HG02759 (cell line): ENCODE measurements at regions not wholly inside any gene's neighbourhood (a gene's known extent, or its start where the extent isn't known, plus 50 kb on each side); places are given as distances from the start of the nearest gene placed in this dataset.

Source experiments
- ATAC-seq: cut with Tn5 transposase; IDR thresholded peaks from one replicate; pipeline ENCODE4 v1.9.1; 2021; ENCODE audit warnings: mild to moderate bottlenecking, moderate library complexity; ENCODE audit not compliant: unreplicated experiment

DNA sequence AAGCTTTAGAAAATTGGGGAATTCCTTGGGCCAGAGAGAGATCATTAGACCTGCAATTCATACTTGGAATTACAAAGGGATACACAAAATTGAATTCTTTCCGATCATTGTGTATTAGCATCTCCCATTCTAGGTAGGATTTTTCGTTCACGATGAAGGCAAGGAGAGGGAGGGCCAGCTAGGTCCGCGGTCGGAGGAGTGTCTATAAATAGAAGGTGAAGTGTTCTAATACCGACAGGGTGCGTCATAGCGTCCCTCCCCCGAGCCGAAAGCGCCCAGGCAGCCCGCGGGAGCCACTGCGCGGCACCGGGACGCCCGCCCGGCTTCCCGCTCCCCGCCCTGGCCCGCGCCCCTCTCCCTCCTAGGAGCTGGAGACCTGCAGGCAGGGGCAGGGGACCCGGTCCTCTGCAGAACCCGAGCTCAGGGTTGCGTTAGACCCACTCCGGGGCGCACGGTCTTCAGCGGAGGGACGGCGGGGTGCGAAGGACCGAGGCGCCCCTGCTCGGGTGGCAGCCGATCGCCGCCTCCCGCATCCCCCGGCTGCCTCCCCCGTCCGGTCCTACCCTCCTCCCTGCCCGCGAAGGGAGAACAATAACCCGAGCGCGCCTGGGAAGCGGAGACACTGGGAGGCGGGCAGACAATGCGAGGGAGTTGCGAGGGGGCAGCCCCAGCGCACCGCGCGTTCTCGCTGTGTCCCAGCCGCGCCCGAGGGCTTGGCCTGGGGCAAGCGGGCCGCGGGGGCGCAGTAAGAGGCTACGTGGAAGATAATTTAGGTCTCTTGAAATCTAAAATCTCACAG is 114.2 kb upstream of the SERTAD2 start:
- peak; percentile 90 for ATAC-seq

DNA sequence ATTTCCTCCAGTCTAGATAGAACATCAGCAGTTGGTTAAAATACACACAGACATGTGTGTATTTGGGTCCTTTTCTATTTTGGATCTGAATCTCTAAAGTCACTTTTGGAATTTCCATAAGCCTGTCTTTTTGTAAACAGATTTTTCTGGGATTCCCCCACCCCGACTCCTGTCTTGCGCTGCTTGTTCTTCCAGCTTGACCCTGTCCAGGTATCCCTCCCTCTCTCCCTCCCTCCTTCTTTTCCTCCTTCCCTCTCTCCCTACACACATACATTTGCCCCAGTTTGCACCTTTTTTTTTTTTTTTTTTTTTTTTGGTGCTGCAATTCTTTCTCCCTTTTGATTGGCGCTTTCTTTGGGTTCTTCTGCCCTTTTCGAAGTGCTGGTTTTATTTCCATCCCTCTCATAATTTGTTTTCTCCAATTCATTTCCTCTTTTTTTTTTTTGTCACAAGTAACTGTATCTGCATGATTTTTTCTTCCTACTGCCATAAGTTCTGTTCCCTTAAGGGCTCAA is 114.8 kb upstream of the SERTAD2 start:
- ATAC-seq: no peak

DNA sequence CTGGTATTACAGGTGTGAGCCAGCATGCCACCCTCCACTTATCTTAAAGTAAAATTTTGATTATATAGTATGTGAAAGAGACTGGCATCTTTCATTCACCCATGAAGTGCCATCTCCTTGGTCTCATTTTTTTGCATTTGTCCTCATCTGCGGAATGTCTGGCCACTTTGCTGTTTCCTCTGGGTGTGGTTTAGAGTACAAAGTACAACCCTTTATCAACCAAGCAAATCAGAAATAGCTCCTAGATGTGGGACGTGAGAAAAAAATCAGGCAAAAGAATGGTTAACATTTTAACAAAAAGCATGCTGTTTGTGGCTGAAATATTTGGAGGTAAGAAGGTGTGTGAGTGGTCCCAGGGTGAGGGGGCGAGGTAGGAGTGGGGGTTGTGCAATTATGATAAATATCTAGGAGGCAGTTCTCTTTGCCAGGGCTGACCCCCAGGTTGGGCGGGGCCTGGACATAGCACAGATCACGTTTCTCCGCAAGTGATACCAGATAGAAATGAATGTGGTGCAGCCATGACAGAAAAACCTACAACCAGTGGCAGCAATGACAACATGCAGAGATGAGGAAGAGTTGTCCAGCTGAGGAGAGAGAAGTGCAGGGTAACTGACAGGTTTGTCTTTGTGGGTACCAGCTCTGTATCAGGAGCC is 115.8 kb upstream of the SERTAD2 start:
- no peak for ATAC-seq

GRCh38 chr2:64770137-64770780 is 116.5 kb upstream of the SERTAD2 start:
- no peak for ATAC-seq

GRCh38 chr2:64770781-64771334 is 117.1 kb upstream of the SERTAD2 start:
- no peak for ATAC-seq

- ATAC-seq: no peak
These were observed 118.0 kb upstream of the SERTAD2 start for GRCh38 chr2:64771737-64772136.

- no peak for ATAC-seq
These were observed 119.9 kb upstream of the SERTAD2 start for GRCh38 chr2:64773461-64774118.

DNA sequence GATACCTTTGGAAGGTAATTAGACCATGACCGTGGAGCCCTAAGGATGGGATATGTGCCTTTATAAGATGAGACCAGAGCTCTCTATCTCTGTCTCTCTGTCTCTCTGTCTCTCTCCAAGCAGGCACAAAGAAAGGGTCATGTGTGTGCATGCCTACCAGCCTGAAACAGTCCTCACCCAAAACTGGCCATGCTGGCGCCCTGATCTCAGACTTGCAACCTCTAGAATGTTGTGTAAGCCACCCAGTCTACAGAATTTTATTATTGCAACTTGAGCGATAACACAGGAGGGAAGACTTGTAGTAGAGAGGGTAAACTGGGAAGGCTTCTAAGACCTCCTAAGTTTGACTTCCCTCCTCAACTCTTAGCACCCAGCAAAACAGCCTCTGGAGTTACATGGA is 124.1 kb upstream of the SERTAD2 start:
- no peak for ATAC-seq

DNA sequence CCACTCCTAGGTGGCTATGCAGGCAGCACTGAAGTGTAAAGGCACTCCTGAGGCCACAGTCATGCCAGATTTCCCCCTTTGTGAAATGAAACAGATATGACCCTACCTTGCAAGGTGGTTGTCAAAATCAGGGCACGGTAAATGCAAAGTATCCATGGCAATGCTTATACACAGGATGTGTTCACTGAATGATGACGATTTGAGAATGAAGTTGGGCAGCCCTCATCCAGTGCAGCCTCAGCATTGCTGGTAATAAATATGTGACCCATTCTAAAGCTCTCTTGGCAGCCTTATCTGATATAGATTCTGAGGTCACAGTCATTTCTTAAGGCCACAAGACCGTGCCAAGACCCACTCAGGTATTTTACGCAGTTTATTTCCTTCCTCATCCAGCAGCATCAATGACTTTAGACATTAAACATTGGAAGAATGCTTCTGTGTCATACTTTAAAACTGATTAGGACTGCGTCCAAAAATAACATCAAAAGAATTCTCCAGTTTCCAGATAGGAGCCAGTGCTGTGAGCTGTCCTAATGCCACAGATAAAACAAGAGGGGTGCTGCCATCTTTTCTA is 125.5 kb upstream of the SERTAD2 start:
- no peak for ATAC-seq

- no peak for ATAC-seq
These were observed 126.3 kb upstream of the SERTAD2 start for GRCh38 chr2:64780041-64780440.

DNA sequence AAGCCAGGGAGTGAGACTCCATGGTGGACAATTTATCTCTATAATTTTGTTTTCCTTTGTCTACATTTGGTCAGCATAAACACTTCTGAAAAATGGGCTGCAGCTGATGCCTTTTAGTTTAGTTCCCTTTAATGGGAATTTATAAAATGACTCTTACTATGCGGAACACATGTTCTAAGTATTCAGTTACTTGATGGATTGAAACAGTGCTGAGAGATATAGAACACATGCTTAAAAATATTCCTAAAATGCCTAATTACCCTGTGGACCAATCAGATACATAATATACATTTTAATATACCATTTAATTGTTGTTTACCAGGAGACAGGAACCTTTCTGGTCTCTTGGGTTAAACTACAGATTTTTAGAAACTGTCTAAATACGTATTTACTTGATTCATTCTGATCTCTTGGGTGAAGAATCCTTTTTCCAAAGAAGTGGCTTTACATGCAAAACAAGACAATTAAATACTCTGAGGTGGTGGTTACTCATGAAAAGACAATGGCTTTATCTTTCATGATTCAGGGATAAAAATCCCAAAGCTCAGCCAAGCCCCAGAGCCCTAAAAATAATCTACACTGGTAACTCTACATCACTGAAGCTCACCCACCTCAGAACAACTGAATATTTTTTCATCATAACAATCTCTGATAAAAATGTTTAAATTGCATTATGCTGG is 128.1 kb upstream of the SERTAD2 start:
- no peak for ATAC-seq

DNA sequence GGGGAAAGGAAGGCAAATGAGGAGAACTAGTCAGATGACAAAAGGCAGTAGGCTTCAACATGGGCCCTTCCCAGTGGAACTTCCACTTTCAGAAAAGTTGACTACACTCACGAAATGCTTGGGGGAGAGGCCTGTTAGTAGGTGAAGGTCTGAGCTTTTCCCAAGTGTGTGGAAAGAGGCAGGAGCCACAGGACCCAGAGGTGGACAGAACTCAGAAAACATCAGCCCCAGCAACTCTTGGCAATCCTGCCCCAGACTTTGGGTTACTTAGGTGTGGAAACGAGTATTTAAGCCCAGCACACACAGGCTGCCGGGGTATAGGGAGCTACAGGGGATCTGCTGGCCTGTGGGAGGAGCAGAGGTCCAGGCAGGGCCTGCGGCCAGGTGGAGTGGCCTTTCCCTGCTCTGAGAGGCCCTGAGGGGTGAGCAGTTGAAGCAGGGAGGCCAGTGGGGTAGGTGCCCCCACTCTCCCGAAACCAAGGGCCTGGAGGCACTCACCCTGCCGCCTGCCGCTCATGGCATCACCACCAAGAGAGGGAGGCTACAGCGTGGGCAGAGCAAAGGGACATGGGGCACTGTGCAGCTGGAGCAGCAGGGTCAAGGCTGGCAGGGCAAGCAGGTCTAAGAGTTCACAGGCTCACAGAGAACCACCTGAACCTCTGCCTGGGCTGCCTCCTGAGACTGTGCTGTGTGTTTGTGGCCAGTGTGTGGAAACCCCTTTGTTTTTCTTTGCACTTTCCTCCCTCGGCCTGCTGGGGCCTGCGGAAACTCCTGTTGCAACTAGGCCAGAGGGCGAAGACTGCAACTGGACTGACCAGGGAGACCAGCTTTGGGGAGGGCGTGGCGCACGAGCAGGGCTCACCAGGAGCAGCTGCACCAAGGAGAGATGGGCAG is 130.7 kb upstream of the SERTAD2 start:
- no peak for ATAC-seq

- ATAC-seq: no peak
These were observed 131.5 kb upstream of the SERTAD2 start for GRCh38 chr2:64785245-64785644.

- no peak for ATAC-seq
These were observed 132.8 kb upstream of the SERTAD2 start for GRCh38 chr2:64786343-64787018.

- no peak for ATAC-seq
These were observed 133.3 kb upstream of the SERTAD2 start for GRCh38 chr2:64787019-64787365.

DNA sequence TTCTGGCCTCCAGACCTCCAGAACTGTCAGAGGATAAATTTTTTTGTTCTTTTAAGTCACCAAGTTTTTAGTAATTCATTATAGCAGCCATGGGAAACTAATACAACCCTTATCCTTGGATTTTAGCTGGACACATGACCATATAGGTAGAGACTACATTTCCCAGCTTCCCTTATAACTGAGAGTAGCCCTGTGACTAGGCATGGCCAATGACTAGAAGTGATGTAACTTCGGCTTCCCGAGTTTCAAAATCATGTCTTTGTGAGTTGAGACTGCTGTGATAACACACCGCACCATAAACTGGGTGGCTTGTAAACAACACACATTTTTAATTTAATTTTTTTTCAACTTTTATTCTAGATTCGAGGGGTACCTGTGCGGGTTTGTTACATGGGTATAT is 134.0 kb upstream of the SERTAD2 start:
- no peak for ATAC-seq

DNA sequence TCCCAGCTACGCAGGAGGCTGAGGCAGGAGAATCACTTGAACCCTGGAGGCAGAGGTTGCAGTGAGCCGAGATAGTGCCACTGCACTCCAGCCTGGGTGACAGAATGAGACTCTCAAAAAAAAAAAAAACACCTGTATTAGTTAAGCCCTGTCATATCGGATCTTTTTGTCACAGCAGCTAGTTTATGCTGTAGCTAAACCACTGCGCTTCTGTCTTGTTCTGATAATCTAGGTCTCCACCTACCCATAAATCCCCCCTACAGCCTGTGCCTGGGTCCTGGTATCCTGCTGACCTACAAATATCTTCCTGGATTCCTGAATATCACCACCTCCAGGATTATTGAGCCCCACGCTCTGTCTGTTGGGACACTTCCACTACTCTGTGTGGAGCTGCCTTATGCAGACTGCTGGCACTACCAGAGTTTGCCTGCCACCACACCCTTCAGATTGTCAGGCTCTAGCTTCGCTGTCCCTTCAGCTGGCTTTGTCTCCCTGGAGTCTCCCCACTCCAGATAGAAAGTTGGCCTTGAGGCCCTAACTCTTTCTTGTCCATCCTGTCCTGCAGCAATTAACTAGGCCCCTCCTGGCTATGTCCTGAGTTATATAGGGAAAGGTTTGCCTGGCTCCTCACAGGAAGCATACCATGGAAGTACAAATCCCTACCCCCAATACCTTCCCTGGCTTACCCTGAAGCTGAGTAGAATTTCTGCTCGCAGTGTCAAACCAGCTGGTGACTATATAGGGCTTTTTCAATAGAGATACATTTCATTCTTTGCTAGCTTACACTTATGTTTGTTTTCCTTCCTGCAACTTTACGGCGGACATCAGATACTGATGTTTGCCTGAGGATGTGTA is 136.0 kb upstream of the SERTAD2 start:
- no peak for ATAC-seq

GRCh38 chr2:64792300-64792699 is 138.6 kb upstream of the SERTAD2 start:
- ATAC-seq: no peak
